Prostate gland (tissue), 2 donors: ENCODE measurements at regions not wholly inside any gene's neighbourhood (a gene's known extent, or its start where the extent isn't known, plus 50 kb on each side); places are given as distances from the start of the nearest gene placed in this dataset.

Source experiments
- DNase-seq: peaks from one replicate; pipeline ENCODE4 v3.0.0-alpha.2; 2019; ENCODE audit warnings: low spot score
- H3K27ac ChIP-seq, 2 donors: fragments of 200-600 bp; sonication (generic); 2 replicates each; pipeline ENCODE4 v1.5.1; 2017 to 2019
- H3K27me3 ChIP-seq: fragments of 200-600 bp; sonication (generic); replicated peaks from 2 replicates; pipeline ENCODE4 v1.5.1; 2019; ENCODE audit not compliant: insufficient read depth
- H3K36me3 ChIP-seq, 2 donors: fragments of 200-600 bp; sonication (generic); 1 replicate in 1 of 2; 2 replicates in 1 of 2; pipeline versions ENCODE4 v1.5.1 to v1.8.1; 2017 to 2019
- H3K4me1 ChIP-seq: fragments of 200-600 bp; sonication (generic); replicated peaks from 2 replicates; pipeline ENCODE4 v1.5.1; 2019
- H3K4me3 ChIP-seq, 2 donors: fragments of 200-600 bp; sonication (generic); 2 replicates each; pipeline ENCODE4 v1.5.1; 2017 to 2019
- H3K9me3 ChIP-seq: fragments of 200-600 bp; sonication (generic); 2 replicates; pipeline ENCODE4 v1.5.1; 2017
- CTCF ChIP-seq, 4 experiments: fragments of 200-600 bp in 2 of 4; fragments of 450-650 bp in 2 of 4; sonication (generic) in 2 of 4; IDR thresholded peaks; 1 replicate in 3 of 4; 2 replicates in 1 of 4; pipeline ENCODE4 v1.5.1; 2016 to 2019; ENCODE audit warnings: antibody characterized with exemption in 4 of 4, mild to moderate bottlenecking in 2 of 4, moderate library complexity in 2 of 4
- POLR2A ChIP-seq: fragments of 450-650 bp; IDR thresholded peaks from one replicate; pipeline ENCODE4 v1.6.1; 2016; ENCODE audit warnings: antibody characterized with exemption, mild to moderate bottlenecking
- POLR2AphosphoS5 ChIP-seq: sonication (generic); formaldehyde crosslinking; IDR thresholded peaks from one replicate; pipeline ENCODE4 v1.6.1; 2017; ENCODE audit warnings: antibody characterized with exemption
- WGBS: methylation state at CpG from one replicate; pipeline ENCODE4 v1.1.5; 2018; 5-methylcytosine and 5-hydroxymethylcytosine counted together
- intact Hi-C: fragments of 100-400 bp; cut with DNase I; formaldehyde crosslinking; loops from one replicate; pipeline ENCODE4 v1.14.2; 2022

DNA sequence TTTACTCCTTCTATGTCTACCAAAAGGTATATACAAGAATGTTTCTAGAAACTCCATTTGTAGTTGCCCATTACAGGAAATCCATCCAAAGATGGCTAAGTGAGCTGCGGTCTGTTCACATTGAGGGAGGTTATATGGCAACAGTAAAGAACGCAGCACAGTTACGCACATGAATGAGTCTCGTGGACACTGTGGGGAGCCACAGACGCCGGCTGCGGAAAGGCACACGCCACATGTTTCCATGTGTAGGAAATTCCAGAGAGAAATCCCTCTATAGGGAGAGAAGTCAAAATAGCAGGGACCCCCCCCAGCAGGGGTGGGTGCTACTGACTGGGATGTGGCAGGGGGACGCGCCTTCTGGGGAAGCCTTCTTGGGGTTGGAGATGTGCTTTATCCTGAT, 139.0 kb upstream of the NCOR2 start:
- no peak for DNase-seq
- H3K27me3 ChIP-seq, result no peaks in the 10 kb centered on the region
- WGBS, result 97% methylated on average over 10 of the region's 10 CpGs

DNA sequence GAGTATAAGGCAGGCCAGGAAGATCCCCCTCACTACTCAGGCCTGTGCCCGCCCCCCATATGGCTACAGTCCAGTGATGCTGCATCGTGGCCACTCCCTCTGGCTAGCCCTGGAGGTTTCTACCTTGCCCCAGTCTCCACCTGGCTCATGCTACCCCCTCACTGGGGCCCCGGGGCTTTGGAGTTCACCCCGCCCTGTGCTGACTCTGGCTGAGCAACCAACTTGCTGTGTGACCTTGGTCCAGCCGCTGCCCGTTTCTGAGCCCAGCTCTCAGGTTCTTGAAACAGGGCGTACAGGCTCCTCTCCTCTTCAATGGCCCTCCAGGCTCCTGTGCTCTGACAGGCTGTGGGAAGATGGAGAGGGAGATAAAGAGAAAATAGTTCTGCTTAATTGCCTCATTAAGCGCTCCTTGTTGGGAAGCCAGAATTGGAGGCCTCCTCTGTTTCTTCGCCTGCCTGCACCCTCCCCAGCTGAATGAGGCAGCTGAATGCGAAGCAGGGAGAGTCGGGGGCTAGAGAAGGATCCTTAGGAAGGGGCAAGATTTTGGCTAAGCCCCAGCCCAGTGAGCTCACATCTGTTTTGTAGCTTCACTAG, 138.2 kb upstream of the NCOR2 start:
- H3K36me3 ChIP-seq, result no peaks in the 10 kb centered on the region
- no peak overlapping the region for H3K4me3 ChIP-seq
- WGBS, result 53% methylated on average over 11 of the region's 11 CpGs
- H3K27me3 ChIP-seq, result no peaks in the 10 kb centered on the region
- no peaks in the 10 kb centered on the region for H3K4me1 ChIP-seq
- no peak for DNase-seq
- no peaks in the 10 kb centered on the region for H3K9me3 ChIP-seq
- no peak overlapping the region for H3K27ac ChIP-seq
- intact Hi-C loops, result no loop called here
- TF ChIP-seq CTCF (IDR thresholded peaks at IDR 0.05) (no peak), POLR2A (no peak), POLR2AphosphoS5 (no peak)

More for the DNA sequence above, 139.0 kb upstream of the NCOR2 start:
- no peaks in the 10 kb centered on the region for H3K4me1 ChIP-seq
- no peaks in the 10 kb centered on the region for H3K36me3 ChIP-seq
- intact Hi-C loops, result no loop called here
- no peaks in the 10 kb centered on the region for H3K9me3 ChIP-seq
- no peak for TF ChIP-seq POLR2A
- TF ChIP-seq CTCF (IDR thresholded peaks at IDR 0.05), result no peak
- TF ChIP-seq POLR2AphosphoS5, result no peak
- H3K4me3 ChIP-seq, result no peak overlapping the region
- no peak overlapping the region for H3K27ac ChIP-seq

DNA sequence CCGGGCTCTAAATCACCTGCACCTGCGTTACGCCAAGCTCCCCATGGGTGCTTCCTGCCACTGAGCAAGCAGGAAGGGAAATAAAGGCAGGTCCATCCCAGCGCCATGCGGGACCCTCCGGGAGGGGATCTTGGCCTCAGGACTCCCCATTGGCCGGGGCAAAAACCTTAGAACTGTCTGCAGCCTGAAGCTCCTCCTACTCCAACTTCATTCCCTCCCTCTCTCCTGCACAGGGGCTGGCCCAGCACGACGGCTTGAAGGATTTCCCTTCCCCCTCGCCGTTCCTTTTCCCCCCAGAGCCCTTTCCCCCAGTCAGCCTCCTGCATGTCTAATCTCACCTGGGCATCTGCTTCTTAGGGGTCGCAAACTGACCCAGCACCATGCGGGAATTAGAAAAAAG, 137.2 kb upstream of the NCOR2 start:
- intact Hi-C loops, result no loop called here
- H3K27ac ChIP-seq, result no peak overlapping the region

GRCh38 chr12:124703856-124704255, 136.4 kb upstream of the NCOR2 start:
- no peak for DNase-seq
- no peak for TF ChIP-seq POLR2A
- TF ChIP-seq CTCF (IDR thresholded peaks at IDR 0.05), result no peak
- no peak for TF ChIP-seq POLR2AphosphoS5
- H3K36me3 ChIP-seq, result no peaks in the 10 kb centered on the region
- no peak overlapping the region for H3K27ac ChIP-seq
- H3K9me3 ChIP-seq, result no peaks in the 10 kb centered on the region
- WGBS, result 91% methylated on average over 8 of the region's 8 CpGs
- no peaks in the 10 kb centered on the region for H3K4me1 ChIP-seq
- intact Hi-C loops, result no loop called here
- H3K27me3 ChIP-seq, result no peaks in the 10 kb centered on the region
- H3K4me3 ChIP-seq, result no peak overlapping the region

More for the DNA sequence above, 137.2 kb upstream of the NCOR2 start:
- H3K4me3 ChIP-seq, result no peak overlapping the region
- no peaks in the 10 kb centered on the region for H3K27me3 ChIP-seq
- no peak for DNase-seq
- TF ChIP-seq CTCF (IDR thresholded peaks at IDR 0.05), result no peak
- no peak for TF ChIP-seq POLR2A
- TF ChIP-seq POLR2AphosphoS5, result no peak
- H3K9me3 ChIP-seq, result no peaks in the 10 kb centered on the region
- no peaks in the 10 kb centered on the region for H3K4me1 ChIP-seq
- H3K36me3 ChIP-seq, result no peaks in the 10 kb centered on the region
- WGBS, result 95% methylated on average over 13 of the region's 13 CpGs

- no peaks in the 10 kb centered on the region for H3K9me3 ChIP-seq
- no peak for DNase-seq
- H3K36me3 ChIP-seq, result no peaks in the 10 kb centered on the region
- H3K27ac ChIP-seq, result no peak overlapping the region
- H3K4me3 ChIP-seq, result no peak overlapping the region
- TF ChIP-seq POLR2AphosphoS5 (no peak), POLR2A (no peak), CTCF (IDR thresholded peaks at IDR 0.05) (no peak)
- H3K4me1 ChIP-seq, result no peaks in the 10 kb centered on the region
- no peaks in the 10 kb centered on the region for H3K27me3 ChIP-seq
- intact Hi-C loops, result no loop called here
- WGBS, result 97% methylated on average over 1 of the region's 1 CpG
Measured at GRCh38 chr12:124702736-124703135, 135.3 kb upstream of the NCOR2 start.
